ENCODE measurements at regions not wholly inside any gene's neighbourhood (a gene's known extent, or its start where the extent isn't known, plus 50 kb on each side); places are given as distances from the start of the nearest gene placed in this dataset.

- H3K4me1 ChIP-seq (ENCODE audit: control insufficient read depth in 4 of 4, insufficient read depth in 4 of 4, low read length in 3 of 4), result no peaks in the 10 kb centered on the region
- H3K4me3 ChIP-seq (ENCODE audit: low read depth in 1 of 3, low read length in 3 of 3), result no peak overlapping the region
- no peak overlapping the region for H3K27ac ChIP-seq (ENCODE audit: low read depth in 1 of 2, low read length in 2 of 2)
- no peak overlapping the region for H3K9ac ChIP-seq (ENCODE audit: low read depth in 1 of 2, low read length in 2 of 2)
- H3K27me3 ChIP-seq (ENCODE audit: control insufficient read depth in 4 of 4, insufficient read depth in 4 of 4, low read length in 3 of 4), result no peaks in the 10 kb centered on the region
- WGBS, result 96% methylated on average over 4 of the region's 4 CpGs
- no peak for TF ChIP-seq RXRA (IDR thresholded peaks at IDR 0.05)
- TF ChIP-seq TAF1 (conservative IDR thresholded peaks at IDR 0.05), result no peak
- TF ChIP-seq NR2F2 (IDR thresholded peaks at IDR 0.05), result no peak
- no peak for TF ChIP-seq FOXA2 (IDR thresholded peaks at IDR 0.05)
- no peak for TF ChIP-seq REST (IDR thresholded peaks at IDR 0.05)
- TF ChIP-seq ATF3 (IDR thresholded peaks at IDR 0.05), result no peak
- TF ChIP-seq HNF4G (IDR thresholded peaks at IDR 0.05), result no peak
- no peaks in the 10 kb centered on the region for H3K9me3 ChIP-seq (ENCODE audit: control insufficient read depth in 4 of 4, low read length in 3 of 4)
- no peaks in the 10 kb centered on the region for H3K36me3 ChIP-seq (ENCODE audit: control insufficient read depth in 4 of 4, insufficient read depth in 3 of 4, low read depth in 1 of 4, low read length in 3 of 4)
- DNase-seq (ENCODE audit: low spot score), result no peak
Measured at GRCh38 chr12:92025462-92026207, 120.0 kb downstream of the BTG1 start.

- Histone ChIP-seq H3K27me3 (ENCODE audit: control insufficient read depth in 4 of 4, insufficient read depth in 4 of 4, low read length in 3 of 4) (no peaks in the 10 kb centered on the region), H3K36me3 (ENCODE audit: control insufficient read depth in 4 of 4, insufficient read depth in 3 of 4, low read depth in 1 of 4, low read length in 3 of 4) (no peaks in the 10 kb centered on the region), H3K27ac (ENCODE audit: low read depth in 1 of 2, low read length in 2 of 2) (no peak overlapping the region), H3K9me3 (ENCODE audit: control insufficient read depth in 4 of 4, low read length in 3 of 4) (no peaks in the 10 kb centered on the region), H3K4me1 (ENCODE audit: control insufficient read depth in 4 of 4, insufficient read depth in 4 of 4, low read length in 3 of 4) (no peaks in the 10 kb centered on the region), H3K4me3 (ENCODE audit: low read depth in 1 of 3, low read length in 3 of 3) (no peak overlapping the region), H3K9ac (ENCODE audit: low read depth in 1 of 2, low read length in 2 of 2) (no peak overlapping the region)
- no peak for DNase-seq (ENCODE audit: low spot score)
- 99% methylated on average over 1 of the region's 1 CpG for WGBS
- TF ChIP-seq RXRA (IDR thresholded peaks at IDR 0.05), result no peak
- no peak for TF ChIP-seq SP1 (IDR thresholded peaks at IDR 0.05)
- no peak for TF ChIP-seq JUND (IDR thresholded peaks at IDR 0.05)
- TF ChIP-seq EGR1 (IDR thresholded peaks at IDR 0.05; ENCODE audit: low read depth in 2 of 2), result no peak
- TF ChIP-seq CTCF (IDR thresholded peaks at IDR 0.05; ENCODE audit: low read depth, low read length, missing input control), result no peak
Measured at GRCh38 chr12:92022093-92022492, 123.6 kb downstream of the BTG1 start.

- H3K4me1 ChIP-seq (ENCODE audit: control insufficient read depth in 4 of 4, insufficient read depth in 4 of 4, low read length in 3 of 4), result no peaks in the 10 kb centered on the region
- no peak for DNase-seq (ENCODE audit: low spot score)
- no peaks in the 10 kb centered on the region for H3K36me3 ChIP-seq (ENCODE audit: control insufficient read depth in 4 of 4, insufficient read depth in 3 of 4, low read depth in 1 of 4, low read length in 3 of 4)
- no peak overlapping the region for H3K4me3 ChIP-seq (ENCODE audit: low read depth in 1 of 3, low read length in 3 of 3)
- WGBS, result 94% methylated on average over 1 of the region's 1 CpG
- no peak overlapping the region for H3K9ac ChIP-seq (ENCODE audit: low read depth in 1 of 2, low read length in 2 of 2)
- no peak overlapping the region for H3K27ac ChIP-seq (ENCODE audit: low read depth in 1 of 2, low read length in 2 of 2)
- H3K27me3 ChIP-seq (ENCODE audit: control insufficient read depth in 4 of 4, insufficient read depth in 4 of 4, low read length in 3 of 4), result no peaks in the 10 kb centered on the region
- no peaks in the 10 kb centered on the region for H3K9me3 ChIP-seq (ENCODE audit: control insufficient read depth in 4 of 4, low read length in 3 of 4)
- TF ChIP-seq MAX (IDR thresholded peaks at IDR 0.05) (no peak), NR2F2 (IDR thresholded peaks at IDR 0.05) (no peak), SP1 (IDR thresholded peaks at IDR 0.05) (no peak), YY1 (IDR thresholded peaks at IDR 0.05) (no peak), FOXA1 (IDR thresholded peaks at IDR 0.05) (no peak), ATF3 (IDR thresholded peaks at IDR 0.05) (no peak), FOXA2 (IDR thresholded peaks at IDR 0.05) (no peak), EGR1 (IDR thresholded peaks at IDR 0.05; ENCODE audit: low read depth in 2 of 2) (no peak), RAD21 (IDR thresholded peaks at IDR 0.05) (no peak), GABPA (IDR thresholded peaks at IDR 0.05 in 1 of 2, conservative IDR thresholded peaks at IDR 0.05 in 1 of 2) (no peak), RXRA (IDR thresholded peaks at IDR 0.05) (no peak), JUND (IDR thresholded peaks at IDR 0.05) (no peak), CTCF (IDR thresholded peaks at IDR 0.05; ENCODE audit: low read depth, low read length, missing input control) (no peak), HNF4A (conservative IDR thresholded peaks at IDR 0.05) (no peak)
Measured at GRCh38 chr12:92021666-92022035, 124.0 kb downstream of the BTG1 start.

All from liver (tissue), 8 donors.